G401.6 (cell line): ENCODE measurements at regions not wholly inside any gene's neighbourhood (a gene's known extent, or its start where the extent isn't known, plus 50 kb on each side); places are given as distances from the start of the nearest gene placed in this dataset.

Source experiments
- FAIRE-seq: peaks from 2 replicates; lab custom pipeline; 2012; peaks lifted over from hg19 to GRCh38; lab: Jason Lieb, UNC

- no peak for FAIRE-seq
Observed at GRCh38 chr10:108490944-108491343, 1326.4 kb upstream of the SORCS1 start.

- FAIRE-seq, result no peak
Observed at GRCh38 chr10:108471420-108471819, 1306.9 kb upstream of the SORCS1 start.

GRCh38 chr10:108469940-108470339 lies 1305.4 kb upstream of the SORCS1 start:
- FAIRE-seq, result no peak

GRCh38 chr10:108465871-108466641 lies 1301.5 kb upstream of the SORCS1 start:
- FAIRE-seq, result no peak

GRCh38 chr10:108462005-108462404 lies 1297.5 kb upstream of the SORCS1 start:
- FAIRE-seq, result no peak

- FAIRE-seq, result no peak
Observed at GRCh38 chr10:108454793-108455192, 1290.3 kb upstream of the SORCS1 start.

GRCh38 chr10:108454224-108454623 lies 1289.7 kb upstream of the SORCS1 start:
- no peak for FAIRE-seq

- no peak for FAIRE-seq
Observed at GRCh38 chr10:108453166-108453565, 1288.7 kb upstream of the SORCS1 start.

GRCh38 chr10:108452533-108452932 lies 1288.0 kb upstream of the SORCS1 start:
- no peak for FAIRE-seq

- FAIRE-seq, result no peak
Observed at GRCh38 chr10:108450280-108450679, 1285.8 kb upstream of the SORCS1 start.

GRCh38 chr10:108445746-108446145 lies 1281.2 kb upstream of the SORCS1 start:
- no peak for FAIRE-seq

- FAIRE-seq, result no peak
Observed at GRCh38 chr10:108443636-108444035, 1279.1 kb upstream of the SORCS1 start.

GRCh38 chr10:108439397-108439796 lies 1274.9 kb upstream of the SORCS1 start:
- FAIRE-seq, result no peak

- FAIRE-seq, result no peak
Observed at GRCh38 chr10:108436096-108436495, 1271.6 kb upstream of the SORCS1 start.

GRCh38 chr10:108434559-108435252 lies 1270.2 kb upstream of the SORCS1 start:
- no peak for FAIRE-seq

GRCh38 chr10:108427146-108427545 lies 1262.6 kb upstream of the SORCS1 start:
- FAIRE-seq, result no peak

GRCh38 chr10:108425283-108425964 lies 1260.9 kb upstream of the SORCS1 start:
- no peak for FAIRE-seq

GRCh38 chr10:108424656-108425055 lies 1260.2 kb upstream of the SORCS1 start:
- no peak for FAIRE-seq

- no peak for FAIRE-seq
Observed at GRCh38 chr10:108422286-108422685, 1257.8 kb upstream of the SORCS1 start.

GRCh38 chr10:108421266-108421665 lies 1256.8 kb upstream of the SORCS1 start:
- FAIRE-seq, result no peak

GRCh38 chr10:108413954-108414353 lies 1249.4 kb upstream of the SORCS1 start:
- no peak for FAIRE-seq

GRCh38 chr10:108412323-108412722 lies 1247.8 kb upstream of the SORCS1 start:
- FAIRE-seq, result no peak

GRCh38 chr10:108411894-108412293 lies 1247.4 kb upstream of the SORCS1 start:
- no peak for FAIRE-seq
